PC-3 (cell line): ENCODE measurements at regions not wholly inside any gene's neighbourhood (a gene's known extent, or its start where the extent isn't known, plus 50 kb on each side); places are given as distances from the start of the nearest gene placed in this dataset.

Source experiments
- EZH2phosphoT487 ChIP-seq: fragments of 300-600 bp; sonication (generic); IDR thresholded peaks from 2 replicates; pipeline ENCODE4 v1.6.1; 2018; ENCODE audit warnings: mild to moderate bottlenecking, antibody characterized with exemption, low read length, borderline replicate concordance
- TF ChIP-seq, protein P1 (sequence below): fragments of 300-600 bp; sonication (generic); conservative IDR thresholded peaks from 2 replicates; pipeline ENCODE4 v1.5.1; 2017; ENCODE audit warnings: antibody characterized with exemption, low read depth, mild to moderate bottlenecking, low read length

DNA sequence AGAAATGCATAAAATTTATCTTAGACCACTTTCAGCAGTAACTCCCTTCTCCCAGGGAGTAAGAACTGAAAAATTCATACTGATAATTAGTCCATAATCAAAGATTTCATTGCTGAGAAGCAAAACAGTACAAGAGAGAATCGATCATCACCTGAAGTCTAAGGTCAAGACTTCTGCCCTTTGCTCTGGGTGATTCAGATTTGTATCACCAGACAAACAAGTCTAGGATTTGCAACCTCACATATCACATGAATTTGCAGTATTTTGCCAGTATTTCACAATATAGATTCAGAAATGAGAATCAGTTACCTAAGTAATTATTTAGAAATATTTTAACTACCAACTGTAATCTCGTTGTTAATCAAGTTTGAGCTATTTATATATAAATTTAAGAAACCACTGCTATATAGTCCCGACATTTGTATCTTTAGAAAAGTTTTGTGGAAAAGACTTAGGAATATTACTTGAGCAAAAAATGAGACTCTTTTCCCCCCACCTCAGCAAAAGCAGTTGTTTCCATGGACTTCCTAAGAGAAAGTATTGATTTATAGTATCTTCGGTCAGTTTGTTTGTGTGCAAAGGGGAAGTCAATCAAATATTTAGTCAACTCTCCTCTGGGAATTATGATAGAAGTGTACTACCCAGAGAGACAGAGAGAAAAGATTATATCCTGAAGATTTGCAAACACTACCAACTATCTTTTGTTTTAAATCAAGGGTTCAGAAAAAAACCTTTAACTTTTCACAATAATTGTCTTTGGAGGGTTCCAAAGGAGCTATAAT lies 840.1 kb downstream of the TRHDE start:
- TF ChIP-seq, protein P1, sequence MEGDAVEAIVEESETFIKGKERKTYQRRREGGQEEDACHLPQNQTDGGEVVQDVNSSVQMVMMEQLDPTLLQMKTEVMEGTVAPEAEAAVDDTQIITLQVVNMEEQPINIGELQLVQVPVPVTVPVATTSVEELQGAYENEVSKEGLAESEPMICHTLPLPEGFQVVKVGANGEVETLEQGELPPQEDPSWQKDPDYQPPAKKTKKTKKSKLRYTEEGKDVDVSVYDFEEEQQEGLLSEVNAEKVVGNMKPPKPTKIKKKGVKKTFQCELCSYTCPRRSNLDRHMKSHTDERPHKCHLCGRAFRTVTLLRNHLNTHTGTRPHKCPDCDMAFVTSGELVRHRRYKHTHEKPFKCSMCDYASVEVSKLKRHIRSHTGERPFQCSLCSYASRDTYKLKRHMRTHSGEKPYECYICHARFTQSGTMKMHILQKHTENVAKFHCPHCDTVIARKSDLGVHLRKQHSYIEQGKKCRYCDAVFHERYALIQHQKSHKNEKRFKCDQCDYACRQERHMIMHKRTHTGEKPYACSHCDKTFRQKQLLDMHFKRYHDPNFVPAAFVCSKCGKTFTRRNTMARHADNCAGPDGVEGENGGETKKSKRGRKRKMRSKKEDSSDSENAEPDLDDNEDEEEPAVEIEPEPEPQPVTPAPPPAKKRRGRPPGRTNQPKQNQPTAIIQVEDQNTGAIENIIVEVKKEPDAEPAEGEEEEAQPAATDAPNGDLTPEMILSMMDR, result no peak
- no peak for TF ChIP-seq EZH2phosphoT487
